Muscle of leg (tissue), 3 donors: ENCODE measurements at regions not wholly inside any gene's neighbourhood (a gene's known extent, or its start where the extent isn't known, plus 50 kb on each side); places are given as distances from the start of the nearest gene placed in this dataset.

Experiments used
- DNase-seq: peaks from one replicate; pipeline ENCODE4 v3.0.0; 2013
- H3K27ac ChIP-seq: one replicate; pipeline ENCODE4 v1.5.1; 2013; ENCODE audit warnings: mild to moderate bottlenecking, low read length, control low read depth
- H3K27me3 ChIP-seq: one replicate; pipeline ENCODE4 v1.6.1; 2013; ENCODE audit warnings: low read length; ENCODE audit not compliant: control insufficient read depth, insufficient read depth
- H3K36me3 ChIP-seq: one replicate; pipeline ENCODE4 v1.6.1; 2013; ENCODE audit warnings: low read length; ENCODE audit not compliant: control insufficient read depth, insufficient read depth
- H3K4me1 ChIP-seq: one replicate; pipeline ENCODE4 v1.6.1; 2013; ENCODE audit warnings: low read length; ENCODE audit not compliant: control insufficient read depth, insufficient read depth
- H3K4me3 ChIP-seq: one replicate; pipeline ENCODE4 v1.5.1; 2013; ENCODE audit warnings: low read length, control low read depth
- H3K9me3 ChIP-seq: replicated peaks from 2 replicates; pipeline ENCODE4 v1.6.1; 2013; ENCODE audit warnings: low read depth, low read length; ENCODE audit not compliant: control insufficient read depth
- WGBS: methylation state at CpG from one replicate; pipeline ENCODE4 v1.1.5; 2013; ENCODE audit warnings: missing lambda C conversion rate; ENCODE audit not compliant: insufficient coverage; 5-methylcytosine and 5-hydroxymethylcytosine counted together

DNA sequence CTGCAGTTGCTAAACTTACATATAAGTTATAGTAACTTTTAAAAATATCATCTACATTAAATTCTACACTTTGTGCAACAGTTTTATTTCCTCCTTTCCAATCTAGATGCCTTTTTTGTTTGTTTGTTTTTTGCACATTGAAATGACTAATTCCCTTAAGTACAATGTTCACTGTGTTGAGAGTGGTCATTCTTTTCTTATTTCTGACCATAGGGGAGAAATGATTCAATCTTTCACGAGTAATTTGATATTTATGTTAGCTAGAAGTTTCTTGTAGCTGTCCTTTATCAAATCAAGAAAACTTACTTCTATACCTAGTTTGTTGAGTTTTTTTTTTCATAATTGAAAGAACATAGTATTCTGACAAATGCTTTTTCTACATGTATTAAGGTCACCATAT, 85.0 kb upstream of the CBLB start:
- WGBS: no CpG with 5 or more reads among the region's 1 CpG

DNA sequence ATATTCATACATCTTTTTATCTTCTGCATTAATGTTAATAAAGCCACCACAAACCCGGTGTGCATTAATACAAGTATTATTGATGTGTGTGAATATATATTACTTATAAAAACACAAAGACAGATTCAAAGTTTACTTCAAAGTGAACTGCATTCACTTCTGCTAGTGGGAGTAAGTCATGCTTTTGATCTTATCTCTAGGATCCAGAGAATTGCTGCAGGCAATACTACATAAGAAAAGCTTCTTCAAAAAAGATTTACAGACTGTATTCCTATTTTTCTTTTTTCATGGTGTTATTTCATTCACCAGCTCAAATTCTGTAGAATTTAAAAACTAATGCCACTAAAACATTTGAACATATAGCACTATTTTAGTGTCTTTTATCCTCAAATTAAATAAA, 87.5 kb upstream of the CBLB start:
- Histone ChIP-seq H3K4me3 (no peak overlapping the region), H3K27ac (no peak overlapping the region), H3K27me3 (no peaks in the 10 kb centered on the region), H3K36me3 (no peaks in the 10 kb centered on the region), H3K9me3 (no peaks in the 10 kb centered on the region), H3K4me1 (no peaks in the 10 kb centered on the region)
- WGBS: no CpG with 5 or more reads among the region's 1 CpG
- no peak for DNase-seq

More for the DNA sequence above, 85.0 kb upstream of the CBLB start:
- Histone ChIP-seq H3K36me3 (no peaks in the 10 kb centered on the region), H3K4me1 (no peaks in the 10 kb centered on the region), H3K9me3 (no peaks in the 10 kb centered on the region), H3K27me3 (no peaks in the 10 kb centered on the region), H3K4me3 (no peak overlapping the region), H3K27ac (no peak overlapping the region)
- no peak for DNase-seq

DNA sequence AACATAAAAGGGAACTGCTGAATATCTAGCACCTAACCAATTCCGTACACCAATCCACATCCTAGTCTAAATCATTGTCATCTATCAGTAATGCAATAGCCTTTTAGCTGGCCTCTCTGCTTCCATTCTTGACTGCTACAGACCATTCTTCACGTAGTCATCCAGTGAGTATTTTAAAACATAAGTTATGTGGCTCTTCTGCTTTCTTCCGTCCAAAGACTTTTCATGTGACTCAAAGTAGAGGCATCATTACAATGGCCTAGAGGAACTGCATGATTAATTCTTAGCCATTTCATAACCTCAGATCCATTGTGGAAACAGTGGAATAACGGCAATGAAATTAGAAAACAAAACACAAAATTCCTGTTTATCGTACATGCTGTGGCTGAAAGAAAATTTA, 88.9 kb upstream of the CBLB start:
- DNase-seq: no peak
- no peaks in the 10 kb centered on the region for H3K36me3 ChIP-seq
- H3K27me3 ChIP-seq: no peaks in the 10 kb centered on the region
- 80% methylated on average over 1 of the region's 5 CpGs for WGBS
- H3K27ac ChIP-seq: no peak overlapping the region
- H3K4me3 ChIP-seq: no peak overlapping the region
- H3K9me3 ChIP-seq: no peaks in the 10 kb centered on the region
- H3K4me1 ChIP-seq: no peaks in the 10 kb centered on the region

DNA sequence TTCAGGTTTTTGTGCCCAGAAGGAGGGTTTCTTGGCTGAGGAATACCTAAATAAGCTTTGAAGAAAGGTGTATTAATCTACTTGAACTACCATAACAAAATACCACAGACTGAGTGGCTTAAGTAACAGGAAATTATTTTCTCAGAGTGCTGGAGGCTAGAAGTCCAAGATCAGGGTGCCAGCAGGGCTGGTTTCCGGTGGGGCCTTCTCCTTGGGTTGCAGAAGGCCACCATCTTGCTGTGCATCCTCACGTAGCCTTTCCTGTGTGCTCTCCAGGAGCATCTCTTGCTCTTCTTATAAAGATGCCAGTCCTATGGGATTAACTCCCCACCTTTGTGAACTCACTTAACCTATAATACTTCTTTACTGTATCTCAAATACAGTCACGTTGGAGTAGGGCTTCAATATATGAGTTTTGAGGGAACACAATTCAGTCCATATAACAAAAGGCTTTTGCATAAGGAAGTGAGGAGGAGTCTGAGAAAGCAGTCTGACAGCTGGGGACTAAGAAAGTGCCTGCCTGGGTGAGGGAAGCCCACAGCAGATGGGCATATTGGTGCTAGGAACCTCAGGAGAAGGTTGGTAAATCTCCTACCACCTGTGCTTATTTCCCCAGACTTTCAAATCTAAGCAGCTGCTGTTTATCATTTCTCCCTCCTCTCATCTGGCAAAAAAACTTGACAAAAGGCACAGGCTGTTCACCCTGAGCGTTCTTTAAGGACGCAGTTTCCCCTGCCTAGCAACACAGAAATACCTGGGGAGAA, 89.6 kb upstream of the CBLB start:
- 63% methylated on average over 1 of the region's 5 CpGs for WGBS
- no peaks in the 10 kb centered on the region for H3K9me3 ChIP-seq
- DNase-seq: peak; percentile 40

DNA sequence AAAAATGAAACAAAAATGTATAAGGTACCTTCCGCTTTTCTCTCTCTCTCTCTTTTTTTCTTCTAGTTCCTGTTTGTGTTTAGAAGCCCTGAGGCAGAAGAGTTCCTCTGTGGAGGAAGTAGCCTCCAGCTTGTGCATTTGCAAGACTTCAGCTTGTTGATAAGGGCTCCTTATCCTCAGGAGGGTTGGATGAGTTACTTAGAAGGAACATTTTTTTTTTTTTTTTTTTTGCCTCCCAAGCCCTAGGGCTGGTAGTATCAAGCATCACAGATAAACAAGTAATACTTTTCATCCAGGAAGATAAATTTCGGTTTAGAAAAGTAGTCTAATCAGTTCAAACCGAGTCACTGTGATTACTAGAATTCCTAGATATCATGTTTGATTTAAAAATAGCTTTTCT, 91.0 kb upstream of the CBLB start:
- peak; percentile 34 for DNase-seq
- no peaks in the 10 kb centered on the region for H3K9me3 ChIP-seq
- no peaks in the 10 kb centered on the region for H3K4me1 ChIP-seq
- no CpG with 5 or more reads among the region's 3 CpGs for WGBS
- H3K36me3 ChIP-seq: no peaks in the 10 kb centered on the region
- no peak overlapping the region for H3K27ac ChIP-seq
- H3K4me3 ChIP-seq: no peak overlapping the region
- H3K27me3 ChIP-seq: no peaks in the 10 kb centered on the region

More for the DNA sequence above, 89.6 kb upstream of the CBLB start:
- Histone ChIP-seq H3K27ac (no peak overlapping the region), H3K36me3 (no peaks in the 10 kb centered on the region), H3K4me1 (no peaks in the 10 kb centered on the region), H3K4me3 (no peak overlapping the region), H3K27me3 (no peaks in the 10 kb centered on the region)

DNA sequence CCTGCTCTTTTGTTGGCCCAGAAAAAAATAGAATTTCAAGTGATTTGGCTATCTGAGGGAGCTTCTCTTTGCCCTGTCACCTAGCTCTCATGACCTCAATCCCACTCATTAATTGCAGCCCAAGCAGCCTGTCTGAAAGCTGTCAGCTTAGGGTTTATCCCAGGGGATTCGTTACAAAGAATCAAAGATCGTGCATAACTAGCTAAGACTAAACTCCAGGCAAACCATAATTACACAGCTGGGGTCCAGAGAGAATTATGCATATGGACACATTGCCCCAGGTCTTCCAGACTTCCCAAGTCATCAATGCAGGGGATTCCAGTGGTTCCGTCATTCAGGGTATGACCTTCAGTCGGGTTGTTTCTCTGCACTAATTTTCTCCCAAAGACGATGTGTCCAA, 91.6 kb upstream of the CBLB start:
- Histone ChIP-seq H3K27ac (no peak overlapping the region), H3K36me3 (no peaks in the 10 kb centered on the region), H3K9me3 (no peaks in the 10 kb centered on the region), H3K4me1 (no peaks in the 10 kb centered on the region), H3K4me3 (no peak overlapping the region), H3K27me3 (no peaks in the 10 kb centered on the region)
- WGBS: 80% methylated on average over 3 of the region's 5 CpGs
- DNase-seq: no peak

DNA sequence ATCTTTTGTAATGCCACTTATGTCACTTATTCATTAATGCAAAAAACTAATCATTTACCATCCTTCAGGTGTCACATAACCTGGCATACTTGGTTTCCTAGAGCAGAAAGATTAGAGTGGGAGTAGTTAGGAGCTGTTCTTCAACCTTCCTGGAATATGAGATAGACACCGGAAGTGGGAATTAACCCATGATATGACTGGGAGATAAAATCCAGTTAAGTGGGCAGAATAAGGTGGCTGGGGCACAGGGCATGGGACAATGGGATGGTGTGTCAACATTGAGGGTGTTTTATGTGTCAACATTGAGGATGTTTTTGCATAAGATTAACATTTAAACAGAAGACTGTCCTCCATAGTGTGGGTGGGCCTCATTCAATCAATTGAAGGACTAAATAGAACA, 94.3 kb upstream of the CBLB start:
- Histone ChIP-seq H3K4me3 (no peak overlapping the region), H3K36me3 (no peaks in the 10 kb centered on the region), H3K9me3 (no peaks in the 10 kb centered on the region), H3K27me3 (no peaks in the 10 kb centered on the region), H3K27ac (no peak overlapping the region), H3K4me1 (no peaks in the 10 kb centered on the region)
- no CpG with 5 or more reads among the region's 1 CpG for WGBS
- DNase-seq: no peak

DNA sequence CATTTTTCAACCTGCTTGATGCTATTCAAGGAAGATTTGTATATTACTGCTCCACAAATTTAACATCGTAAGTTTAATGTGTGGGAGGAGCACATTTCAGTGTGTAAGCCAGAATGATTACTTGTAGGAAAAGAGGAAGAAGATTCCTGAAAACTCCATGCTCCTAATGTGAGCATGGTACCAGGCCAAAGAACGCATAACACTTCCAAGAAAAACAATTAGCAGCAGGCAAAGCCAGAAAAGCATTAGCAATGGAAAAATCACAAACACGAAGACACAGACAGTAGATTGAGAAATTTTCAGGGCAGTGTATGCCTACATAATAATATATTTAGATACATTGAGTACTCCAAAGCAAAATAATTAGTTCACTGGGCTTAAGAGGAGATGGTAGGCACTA, 96.6 kb upstream of the CBLB start:
- WGBS: no CpG with 5 or more reads among the region's 3 CpGs

DNA sequence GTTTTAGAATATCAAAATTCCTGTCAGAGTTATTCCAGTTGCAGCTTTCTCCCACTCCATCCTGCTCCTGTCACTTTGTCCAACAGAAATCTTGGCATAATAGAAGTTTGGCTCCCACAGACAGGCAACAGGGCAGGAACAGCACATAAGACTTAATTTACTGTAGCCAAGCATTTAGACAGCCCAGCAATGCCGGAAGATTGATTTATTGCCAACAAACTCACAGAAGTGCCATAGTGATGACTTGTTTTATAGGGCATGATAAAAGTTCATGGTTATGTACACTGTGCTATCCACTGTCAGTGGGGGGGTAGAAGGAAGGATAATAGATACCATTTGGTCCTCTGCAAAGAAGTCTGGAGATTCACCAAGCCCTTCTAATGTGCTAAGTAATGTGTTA, 98.3 kb upstream of the CBLB start:
- 40% methylated on average over 1 of the region's 1 CpG for WGBS
- no peak overlapping the region for H3K4me3 ChIP-seq
- H3K27me3 ChIP-seq: no peaks in the 10 kb centered on the region
- H3K9me3 ChIP-seq: peaks cover 10% of the 10 kb centered on the region
- no peaks in the 10 kb centered on the region for H3K36me3 ChIP-seq
- no peak overlapping the region for H3K27ac ChIP-seq
- DNase-seq: peak; percentile 56
- H3K4me1 ChIP-seq: no peaks in the 10 kb centered on the region

More for the DNA sequence above, 96.6 kb upstream of the CBLB start:
- Histone ChIP-seq H3K27ac (peak overlapping the region; percentile 6), H3K4me3 (no peak overlapping the region), H3K9me3 (no peaks in the 10 kb centered on the region), H3K36me3 (no peaks in the 10 kb centered on the region), H3K4me1 (no peaks in the 10 kb centered on the region), H3K27me3 (no peaks in the 10 kb centered on the region)
- peak; percentile 81 for DNase-seq

DNA sequence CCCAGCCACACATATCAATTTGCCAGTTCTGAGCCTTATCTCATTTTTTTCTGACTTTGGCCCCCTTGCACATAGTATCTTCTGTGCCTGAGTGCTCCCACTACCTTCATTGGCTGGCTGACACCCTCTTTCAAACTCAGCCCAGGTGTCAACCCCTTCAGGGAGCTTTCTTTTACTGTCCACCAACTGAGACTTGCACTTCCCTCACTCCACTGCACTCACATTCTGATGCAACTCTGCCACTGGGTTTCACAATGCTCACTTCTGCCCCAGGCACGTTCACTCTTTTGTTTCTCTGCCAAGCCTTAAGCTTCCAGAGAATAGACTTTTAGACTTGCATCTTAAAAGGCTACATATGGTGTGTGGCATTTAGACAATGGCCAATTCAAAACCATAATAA, 101.5 kb upstream of the CBLB start:
- H3K27me3 ChIP-seq: no peaks in the 10 kb centered on the region
- DNase-seq: peak; percentile 22
- no peak overlapping the region for H3K27ac ChIP-seq
- no peaks in the 10 kb centered on the region for H3K36me3 ChIP-seq
- no peaks in the 10 kb centered on the region for H3K4me1 ChIP-seq
- H3K9me3 ChIP-seq: peaks cover 11% of the 10 kb centered on the region
- WGBS: no CpG with 5 or more reads among the region's 1 CpG
- H3K4me3 ChIP-seq: no peak overlapping the region

DNA sequence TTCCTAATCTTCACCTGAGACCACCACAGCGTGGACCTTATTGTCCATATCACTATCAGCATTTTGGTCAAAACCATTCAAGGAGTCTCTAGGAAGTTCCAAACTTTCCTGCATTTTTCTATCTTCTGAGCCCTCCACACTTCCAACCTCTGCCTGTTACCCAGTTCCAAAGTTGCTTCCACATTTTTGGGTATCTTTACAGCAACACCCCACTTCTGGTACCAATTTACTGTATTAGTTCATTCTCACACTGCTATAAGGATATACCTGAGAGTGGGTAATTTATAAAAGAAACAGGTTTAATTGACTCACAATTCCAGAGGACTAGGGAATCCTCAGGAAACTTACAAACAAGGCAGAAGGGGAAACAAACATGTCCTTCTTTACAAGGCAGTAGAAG, 103.3 kb upstream of the CBLB start:
- no peaks in the 10 kb centered on the region for H3K4me1 ChIP-seq
- H3K27me3 ChIP-seq: no peaks in the 10 kb centered on the region
- no peak overlapping the region for H3K4me3 ChIP-seq
- H3K27ac ChIP-seq: no peak overlapping the region
- no peak for DNase-seq
- H3K9me3 ChIP-seq: peaks cover 11% of the 10 kb centered on the region
- H3K36me3 ChIP-seq: no peaks in the 10 kb centered on the region
- WGBS: 0% methylated on average over 1 of the region's 1 CpG
